Colonic mucosa (tissue), 4 donors: ENCODE measurements at regions not wholly inside any gene's neighbourhood (a gene's known extent, or its start where the extent isn't known, plus 50 kb on each side); places are given as distances from the start of the nearest gene placed in this dataset.
"Not testable (repeated sequence)": the region's sequence is repeated elsewhere in the genome, so short reads cannot be mapped to it uniquely, and the experiment has no call there.

Source experiments
- DNase-seq: peaks from one replicate; pipeline ENCODE4 v3.0.0-alpha.2; 2020
- H3K27ac ChIP-seq: fragments of 200-600 bp; one replicate; pipeline ENCODE4 v1.8.0; 2021
- H3K27me3 ChIP-seq: fragments of 200-600 bp; one replicate; pipeline ENCODE4 v1.8.0; 2021
- H3K36me3 ChIP-seq: fragments of 200-600 bp; one replicate; pipeline ENCODE4 v1.8.0; 2021
- H3K4me1 ChIP-seq: fragments of 200-600 bp; one replicate; pipeline ENCODE4 v1.8.0; 2021; ENCODE audit warnings: mild to moderate bottlenecking
- H3K4me3 ChIP-seq: fragments of 200-600 bp; one replicate; pipeline ENCODE4 v1.8.0; 2021
- H3K9ac ChIP-seq, 2 donors: one replicate each; pipeline ENCODE4 v1.7.0; 2013; ENCODE audit warnings: control low read depth in 2 of 2, low read depth in 2 of 2, low read length in 2 of 2
- H3K9me3 ChIP-seq: fragments of 200-600 bp; one replicate; pipeline ENCODE4 v1.8.0; 2021
- CTCF ChIP-seq: fragments of 200-600 bp; IDR thresholded peaks from one replicate; pipeline ENCODE4 v1.8.0; 2022; ENCODE audit warnings: antibody characterized with exemption, mild to moderate bottlenecking
- intact Hi-C: fragments of 100-400 bp; cut with DNase I; formaldehyde crosslinking; loops from one replicate; pipeline ENCODE4 v1.14.1; 2022
- donor health status: healthy.
- donor health status: DM: no; HTN: no; CAD: no.
- donor health status: DM: no; HTN: no; CAD: no.

- no peaks in the 10 kb centered on the region for H3K9me3 ChIP-seq
- H3K36me3 ChIP-seq, result no peaks in the 10 kb centered on the region
- no peak overlapping the region for H3K27ac ChIP-seq
- H3K4me3 ChIP-seq, result no peak overlapping the region
- no peaks in the 10 kb centered on the region for H3K4me1 ChIP-seq
- intact Hi-C loops, result no loop called here
- no peak for TF ChIP-seq CTCF
- no peak for DNase-seq
- H3K27me3 ChIP-seq, result no peaks in the 10 kb centered on the region
- H3K9ac ChIP-seq, result no peak overlapping the region
Measured at GRCh38 chr12:72876092-72876491, 603.9 kb downstream of the TRHDE start.

GRCh38 chr12:72888693-72889092 lies 616.5 kb downstream of the TRHDE start:
- TF ChIP-seq CTCF, result no peak
- H3K4me1 ChIP-seq, result no peaks in the 10 kb centered on the region
- H3K9me3 ChIP-seq, result no peaks in the 10 kb centered on the region
- intact Hi-C loops, result no loop called here
- H3K27ac ChIP-seq, result no peak overlapping the region
- H3K36me3 ChIP-seq, result no peaks in the 10 kb centered on the region
- no peak overlapping the region for H3K4me3 ChIP-seq
- DNase-seq, result no peak
- H3K9ac ChIP-seq, result no peak overlapping the region
- H3K27me3 ChIP-seq, result no peaks in the 10 kb centered on the region

GRCh38 chr12:72889791-72890190 lies 617.6 kb downstream of the TRHDE start:
- no peak overlapping the region for H3K9ac ChIP-seq
- no peak overlapping the region for H3K27ac ChIP-seq
- DNase-seq, result no peak
- TF ChIP-seq CTCF, result no peak
- intact Hi-C loops, result no loop called here
- no peak overlapping the region for H3K4me3 ChIP-seq
- H3K36me3 ChIP-seq, result no peaks in the 10 kb centered on the region
- H3K9me3 ChIP-seq, result no peaks in the 10 kb centered on the region
- no peaks in the 10 kb centered on the region for H3K4me1 ChIP-seq
- H3K27me3 ChIP-seq, result no peaks in the 10 kb centered on the region

GRCh38 chr12:72901685-72902084 lies 629.5 kb downstream of the TRHDE start:
- no peak overlapping the region for H3K4me3 ChIP-seq
- H3K9me3 ChIP-seq, result no peaks in the 10 kb centered on the region
- TF ChIP-seq CTCF, result no peak
- intact Hi-C loops, result no loop called here
- H3K27ac ChIP-seq, result no peak overlapping the region
- DNase-seq, result no peak
- no peaks in the 10 kb centered on the region for H3K36me3 ChIP-seq
- no peak overlapping the region for H3K9ac ChIP-seq
- H3K4me1 ChIP-seq, result no peaks in the 10 kb centered on the region
- H3K27me3 ChIP-seq, result no peaks in the 10 kb centered on the region

GRCh38 chr12:72925716-72926115 lies 653.5 kb downstream of the TRHDE start:
- Histone ChIP-seq H3K36me3 (no peaks in the 10 kb centered on the region), H3K4me3 (no peak overlapping the region), H3K4me1 (no peaks in the 10 kb centered on the region), H3K9ac (no peak overlapping the region), H3K27me3 (no peaks in the 10 kb centered on the region), H3K9me3 (no peaks in the 10 kb centered on the region), H3K27ac (no peak overlapping the region)
- no peak for TF ChIP-seq CTCF
- intact Hi-C loops, result no loop called here
- DNase-seq, result no peak

- H3K27me3 ChIP-seq, H3K9ac ChIP-seq, H3K27ac ChIP-seq, intact Hi-C loops, H3K36me3 ChIP-seq, H3K4me3 ChIP-seq, DNase-seq, H3K9me3 ChIP-seq, H3K4me1 ChIP-seq: not testable (repeated sequence)
Measured at GRCh38 chr12:72931838-72932237, 659.7 kb downstream of the TRHDE start.
